SK-N-MC (cell line): ENCODE measurements at regions not wholly inside any gene's neighbourhood (a gene's known extent, or its start where the extent isn't known, plus 50 kb on each side); places are given as distances from the start of the nearest gene placed in this dataset.
A peak's percentile ranks its signal among the peaks of the same experiment; 100 is the strongest.
"Not testable (repeated sequence)": the region's sequence is repeated elsewhere in the genome, so short reads cannot be mapped to it uniquely, and the experiment has no call there.

Experiments used
- DNase-seq: peaks from one replicate; pipeline ENCODE4 v3.0.0-alpha.2; 2011; ENCODE audit warnings: low read depth, low spot score
- H3K27ac ChIP-seq: fragments of 200-600 bp; sonication (generic); 2 replicates; pipeline ENCODE4 v1.5.1; 2016; ENCODE audit warnings: mixed run types
- H3K36me3 ChIP-seq: fragments of 200-600 bp; sonication (generic); 2 replicates; pipeline ENCODE4 v1.6.1; 2017; ENCODE audit warnings: antibody characterized with exemption, low read length, mixed read lengths; ENCODE audit not compliant: insufficient read depth
- H3K4me3 ChIP-seq: fragments of 200-600 bp; sonication (generic); 2 replicates; pipeline ENCODE4 v1.5.1; 2016
- H3K9ac ChIP-seq: fragments of 200-600 bp; sonication (generic); 2 replicates; pipeline ENCODE4 v1.8.0; 2017; ENCODE audit warnings: mixed run types, mixed read lengths; ENCODE audit not compliant: insufficient read length
- H3K9me3 ChIP-seq: fragments of 200-600 bp; sonication (generic); 2 replicates; pipeline ENCODE4 v1.6.1; 2017; ENCODE audit warnings: low read depth, mild to moderate bottlenecking, antibody characterized with exemption, low read length, moderate library complexity, mixed read lengths
- EZH2 ChIP-seq: fragments of 200-600 bp; sonication (generic); IDR thresholded peaks from one replicate; pipeline ENCODE4 v1.6.1; 2017; ENCODE audit warnings: antibody characterized with exemption
- FOXP2 ChIP-seq: optimal IDR thresholded peaks from 2 replicates; pipeline ENCODE3; 2011; ENCODE audit warnings: mild to moderate bottlenecking, moderate library complexity; ENCODE audit not compliant: insufficient read depth; ENCODE audit errors: extremely low read length, control extremely low read depth
- POLR2AphosphoS5 ChIP-seq: IDR thresholded peaks from 2 replicates; pipeline ENCODE4 v1.6.1; 2012; ENCODE audit warnings: mild to moderate bottlenecking, low read depth, low read length, borderline replicate concordance

GRCh38 chr7:108911016-108911415 is 341.3 kb downstream of the DNAJB9 start:
- Histone ChIP-seq H3K4me3 (no peak overlapping the region), H3K9ac (no peak overlapping the region), H3K9me3 (no peaks in the 10 kb centered on the region), H3K27ac (no peak overlapping the region), H3K36me3 (no peaks in the 10 kb centered on the region)
- DNase-seq = no peak
- no peak for TF ChIP-seq FOXP2
- no peak for TF ChIP-seq EZH2
- TF ChIP-seq POLR2AphosphoS5 = no peak

- TF ChIP-seq FOXP2 (no peak), POLR2AphosphoS5 (no peak), EZH2 (no peak)
- Histone ChIP-seq H3K9me3 (no peaks in the 10 kb centered on the region), H3K27ac (no peak overlapping the region), H3K36me3 (no peaks in the 10 kb centered on the region), H3K4me3 (no peak overlapping the region), H3K9ac (no peak overlapping the region)
- no peak for DNase-seq
Measured at GRCh38 chr7:108920490-108920889, 350.8 kb downstream of the DNAJB9 start.

GRCh38 chr7:108943048-108943447 is 373.4 kb downstream of the DNAJB9 start:
- not testable (repeated sequence) for DNase-seq, H3K9me3 ChIP-seq, H3K9ac ChIP-seq, H3K4me3 ChIP-seq, H3K27ac ChIP-seq, H3K36me3 ChIP-seq

- TF ChIP-seq EZH2 = no peak
- TF ChIP-seq POLR2AphosphoS5 = no peak; the same call in 1 of the 2 replicates
- Histone ChIP-seq H3K36me3 (no peaks in the 10 kb centered on the region), H3K9me3 (no peaks in the 10 kb centered on the region), H3K4me3 (no peak overlapping the region), H3K9ac (no peak overlapping the region), H3K27ac (no peak overlapping the region)
- DNase-seq = peak; percentile 48
Measured at GRCh38 chr7:108947526-108947925, 377.9 kb downstream of the DNAJB9 start.

GRCh38 chr7:108972004-108972403 is 402.3 kb downstream of the DNAJB9 start:
- DNase-seq = no peak
- Histone ChIP-seq H3K27ac (no peak overlapping the region), H3K4me3 (no peak overlapping the region), H3K36me3 (no peaks in the 10 kb centered on the region), H3K9me3 (no peaks in the 10 kb centered on the region), H3K9ac (no peak overlapping the region)
- TF ChIP-seq POLR2AphosphoS5 (no peak), EZH2 (no peak), FOXP2 (no peak)

GRCh38 chr7:108973075-108973474 is 403.4 kb downstream of the DNAJB9 start:
- H3K36me3 ChIP-seq = no peaks in the 10 kb centered on the region
- peak; percentile 22 for DNase-seq
- no peaks in the 10 kb centered on the region for H3K9me3 ChIP-seq
- TF ChIP-seq FOXP2 (no peak), EZH2 (no peak), POLR2AphosphoS5 (no peak)
- H3K27ac ChIP-seq = no peak overlapping the region
- no peak overlapping the region for H3K9ac ChIP-seq
- no peak overlapping the region for H3K4me3 ChIP-seq

GRCh38 chr7:108974641-108975040 is 405.0 kb downstream of the DNAJB9 start:
- H3K9ac ChIP-seq = no peak overlapping the region
- DNase-seq = no peak
- H3K36me3 ChIP-seq = no peaks in the 10 kb centered on the region
- no peak overlapping the region for H3K27ac ChIP-seq
- H3K9me3 ChIP-seq = no peaks in the 10 kb centered on the region
- TF ChIP-seq EZH2 = no peak
- TF ChIP-seq FOXP2 = no peak
- TF ChIP-seq POLR2AphosphoS5 = no peak
- no peak overlapping the region for H3K4me3 ChIP-seq

- H3K9ac ChIP-seq = peak overlapping the region; percentile 14
- H3K36me3 ChIP-seq = no peaks in the 10 kb centered on the region
- peak; percentile 26 for DNase-seq
- TF ChIP-seq FOXP2 = no peak
- no peak for TF ChIP-seq POLR2AphosphoS5
- TF ChIP-seq EZH2 = no peak
- no peaks in the 10 kb centered on the region for H3K9me3 ChIP-seq
- H3K4me3 ChIP-seq = peak overlapping the region; percentile 40
- peak overlapping the region; percentile 52; the same call in 1 of the 2 replicates for H3K27ac ChIP-seq
Measured at GRCh38 chr7:108985037-108985436, 415.4 kb downstream of the DNAJB9 start.

GRCh38 chr7:108989319-108989718 is 419.6 kb downstream of the DNAJB9 start:
- no peak overlapping the region for H3K9ac ChIP-seq
- no peak overlapping the region for H3K4me3 ChIP-seq
- DNase-seq = no peak
- no peak overlapping the region for H3K27ac ChIP-seq
- H3K9me3 ChIP-seq = no peaks in the 10 kb centered on the region
- no peaks in the 10 kb centered on the region for H3K36me3 ChIP-seq
- TF ChIP-seq FOXP2 (no peak), EZH2 (no peak), POLR2AphosphoS5 (no peak)

- H3K36me3 ChIP-seq = no peaks in the 10 kb centered on the region
- no peak overlapping the region for H3K9ac ChIP-seq
- no peak for DNase-seq
- H3K27ac ChIP-seq = no peak overlapping the region
- H3K4me3 ChIP-seq = no peak overlapping the region
- no peaks in the 10 kb centered on the region for H3K9me3 ChIP-seq
- TF ChIP-seq FOXP2 (no peak), POLR2AphosphoS5 (no peak), EZH2 (no peak)
Measured at GRCh38 chr7:108997480-108997879, 427.8 kb downstream of the DNAJB9 start.
